Neural progenitor cell (in vitro differentiated cells): ENCODE measurements at regions not wholly inside any gene's neighbourhood (a gene's known extent, or its start where the extent isn't known, plus 50 kb on each side); places are given as distances from the start of the nearest gene placed in this dataset.
A peak's percentile ranks its signal among the peaks of the same experiment; 100 is the strongest.
"Not testable (repeated sequence)": the region's sequence is repeated elsewhere in the genome, so short reads cannot be mapped to it uniquely, and the experiment has no call there.

Source experiments
- DNase-seq: peaks from one replicate; pipeline ENCODE4 v3.0.0-alpha.2; 2016; ENCODE audit warnings: low spot score
- H2AFZ ChIP-seq: fragments of 200-600 bp; sonication (generic); replicated peaks from 2 replicates; pipeline ENCODE4 v1.6.1; 2016; ENCODE audit warnings: antibody characterized with exemption
- H3F3A ChIP-seq: fragments of 200-600 bp; sonication (generic); 2 replicates; pipeline ENCODE4 v1.6.1; 2016; ENCODE audit warnings: antibody characterized with exemption, low read depth
- H3K27ac ChIP-seq: fragments of 200-600 bp; sonication (generic); 2 replicates; pipeline ENCODE4 v1.5.1; 2016; ENCODE audit warnings: mild to moderate bottlenecking
- H3K27me3 ChIP-seq: fragments of 200-600 bp; sonication (generic); 2 replicates; pipeline ENCODE4 v1.6.1; 2016; ENCODE audit warnings: mild to moderate bottlenecking, moderate library complexity
- H3K36me3 ChIP-seq: fragments of 200-600 bp; sonication (generic); 2 replicates; pipeline ENCODE4 v1.5.1; 2016
- H3K4me1 ChIP-seq: fragments of 200-600 bp; sonication (generic); 2 replicates; pipeline ENCODE4 v1.6.1; 2016; ENCODE audit warnings: mixed run types
- H3K4me2 ChIP-seq: fragments of 200-600 bp; sonication (generic); 2 replicates; pipeline ENCODE4 v1.6.1; 2016
- H3K4me3 ChIP-seq: fragments of 200-600 bp; sonication (generic); 2 replicates; pipeline ENCODE4 v1.5.1; 2016
- H3K79me2 ChIP-seq: fragments of 200-600 bp; sonication (generic); 2 replicates; pipeline ENCODE4 v1.6.1; 2016; ENCODE audit warnings: low read depth
- H3K9ac ChIP-seq: fragments of 200-600 bp; sonication (generic); 2 replicates; pipeline ENCODE4 v1.6.1; 2016
- H3K9me3 ChIP-seq: fragments of 200-600 bp; sonication (generic); 2 replicates; pipeline ENCODE4 v1.5.1; 2016; ENCODE audit warnings: low read depth
- H4K20me1 ChIP-seq: fragments of 200-600 bp; sonication (generic); 2 replicates; pipeline ENCODE4 v1.6.1; 2016; ENCODE audit warnings: low read depth
- H3K27ac Mint-ChIP-seq: 3 replicates; pipeline ENCODE4 v1.8.0; 2021; ENCODE audit warnings: mixed read lengths
- H3K27me3 Mint-ChIP-seq: 2 replicates; pipeline ENCODE4 v1.8.0; 2022; ENCODE audit warnings: low read depth, mild to moderate bottlenecking, inconsistent platforms, moderate library complexity, mixed read lengths; ENCODE audit not compliant: insufficient read depth
- H3K36me3 Mint-ChIP-seq: 3 replicates; pipeline ENCODE4 v1.8.0; 2021; ENCODE audit warnings: mixed read lengths
- H3K4me1 Mint-ChIP-seq: 3 replicates; pipeline ENCODE4 v1.8.0; 2021; ENCODE audit warnings: mixed read lengths
- H3K4me3 Mint-ChIP-seq: 3 replicates; pipeline ENCODE4 v1.8.0; 2021; ENCODE audit warnings: mild to moderate bottlenecking, moderate library complexity, mixed read lengths
- H3K9me3 Mint-ChIP-seq: 3 replicates; pipeline ENCODE4 v1.8.0; 2020; ENCODE audit warnings: mixed read lengths
- EZH2 ChIP-seq: fragments of 200-600 bp; sonication (generic); IDR thresholded peaks from 2 replicates; pipeline ENCODE4 v1.6.1; 2017; ENCODE audit warnings: antibody characterized with exemption, mild to moderate bottlenecking, moderate library complexity
- EZH2phosphoT487 ChIP-seq: fragments of 200-600 bp; sonication (generic); IDR thresholded peaks from 2 replicates; pipeline ENCODE4 v1.6.1; 2017; ENCODE audit warnings: antibody characterized with exemption
- TF ChIP-seq, protein P1 (sequence below): fragments of 200-600 bp; sonication (generic); IDR thresholded peaks from 2 replicates; pipeline ENCODE4 v1.5.1; 2017; ENCODE audit warnings: antibody characterized with exemption, mild to moderate bottlenecking

GRCh38 chrX:56618323-56618722 is 54.9 kb downstream of the UBQLN2 start:
- H3K27me3 ChIP-seq: no peaks in the 10 kb centered on the region
- H3K79me2 ChIP-seq: no peaks in the 10 kb centered on the region
- no peak overlapping the region for H3K27ac ChIP-seq
- H3K4me3 ChIP-seq: peak overlapping the region; percentile 1
- DNase-seq: no peak
- Mint-ChIP-seq H3K27me3 (no peaks in the 10 kb centered on the region), H3K9me3 (no peaks in the 10 kb centered on the region), H3K4me1 (peaks cover 5% of the 10 kb centered on the region), H3K27ac (no peak overlapping the region), H3K4me3 (peak overlapping the region; percentile 36), H3K36me3 (no peaks in the 10 kb centered on the region)
- H3F3A ChIP-seq: no peaks in the 10 kb centered on the region
- no peaks in the 10 kb centered on the region for H4K20me1 ChIP-seq
- H3K9me3 ChIP-seq: peaks cover 3% of the 10 kb centered on the region
- no peak overlapping the region for H3K9ac ChIP-seq
- H3K4me2 ChIP-seq: peak overlapping the region; percentile 23
- H3K36me3 ChIP-seq: no peaks in the 10 kb centered on the region
- no peaks in the 10 kb centered on the region for H3K4me1 ChIP-seq
- TF ChIP-seq EZH2phosphoT487 (no peak), EZH2 (no peak)
- TF ChIP-seq, protein P1, sequence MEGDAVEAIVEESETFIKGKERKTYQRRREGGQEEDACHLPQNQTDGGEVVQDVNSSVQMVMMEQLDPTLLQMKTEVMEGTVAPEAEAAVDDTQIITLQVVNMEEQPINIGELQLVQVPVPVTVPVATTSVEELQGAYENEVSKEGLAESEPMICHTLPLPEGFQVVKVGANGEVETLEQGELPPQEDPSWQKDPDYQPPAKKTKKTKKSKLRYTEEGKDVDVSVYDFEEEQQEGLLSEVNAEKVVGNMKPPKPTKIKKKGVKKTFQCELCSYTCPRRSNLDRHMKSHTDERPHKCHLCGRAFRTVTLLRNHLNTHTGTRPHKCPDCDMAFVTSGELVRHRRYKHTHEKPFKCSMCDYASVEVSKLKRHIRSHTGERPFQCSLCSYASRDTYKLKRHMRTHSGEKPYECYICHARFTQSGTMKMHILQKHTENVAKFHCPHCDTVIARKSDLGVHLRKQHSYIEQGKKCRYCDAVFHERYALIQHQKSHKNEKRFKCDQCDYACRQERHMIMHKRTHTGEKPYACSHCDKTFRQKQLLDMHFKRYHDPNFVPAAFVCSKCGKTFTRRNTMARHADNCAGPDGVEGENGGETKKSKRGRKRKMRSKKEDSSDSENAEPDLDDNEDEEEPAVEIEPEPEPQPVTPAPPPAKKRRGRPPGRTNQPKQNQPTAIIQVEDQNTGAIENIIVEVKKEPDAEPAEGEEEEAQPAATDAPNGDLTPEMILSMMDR: no peak
- no peak overlapping the region for H2AFZ ChIP-seq

DNA sequence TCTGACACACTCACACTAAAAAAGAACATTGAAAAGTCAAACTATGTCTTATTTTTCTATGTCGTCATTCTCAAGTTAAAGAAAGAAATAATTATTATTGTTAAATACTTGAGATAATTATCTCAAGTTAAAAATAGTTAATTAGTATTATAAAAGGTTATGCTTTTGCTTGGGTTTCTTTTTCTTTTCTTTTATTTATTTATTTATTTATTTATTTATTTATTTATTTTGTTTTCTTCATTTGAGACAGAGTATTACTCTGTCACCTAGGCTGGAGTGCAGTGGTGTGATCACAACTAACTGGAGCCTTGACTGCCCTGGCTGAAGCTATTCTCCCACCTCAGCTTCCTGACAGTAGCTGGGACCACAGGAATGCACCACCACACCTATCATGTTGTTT is 59.9 kb downstream of the UBQLN2 start:
- Histone ChIP-seq H3K27me3 (no peaks in the 10 kb centered on the region), H3K27ac (no peak overlapping the region), H3F3A (no peaks in the 10 kb centered on the region), H2AFZ (no peak overlapping the region), H3K4me1 (no peaks in the 10 kb centered on the region), H3K9ac (no peak overlapping the region), H4K20me1 (no peaks in the 10 kb centered on the region), H3K4me3 (no peak overlapping the region), H3K36me3 (no peaks in the 10 kb centered on the region), H3K79me2 (no peaks in the 10 kb centered on the region), H3K9me3 (peaks cover 4% of the 10 kb centered on the region), H3K4me2 (no peak overlapping the region)
- no peak overlapping the region for H3K4me3 Mint-ChIP-seq
- no peak for DNase-seq
- no peak overlapping the region for H3K27ac Mint-ChIP-seq
- H3K36me3 Mint-ChIP-seq: no peaks in the 10 kb centered on the region
- TF ChIP-seq EZH2 (no peak), EZH2phosphoT487 (no peak)
- TF ChIP-seq, protein P1: no peak
- H3K27me3 Mint-ChIP-seq: no peaks in the 10 kb centered on the region
- H3K4me1 Mint-ChIP-seq: peaks cover 2% of the 10 kb centered on the region
- peaks cover 16% of the 10 kb centered on the region for H3K9me3 Mint-ChIP-seq

DNA sequence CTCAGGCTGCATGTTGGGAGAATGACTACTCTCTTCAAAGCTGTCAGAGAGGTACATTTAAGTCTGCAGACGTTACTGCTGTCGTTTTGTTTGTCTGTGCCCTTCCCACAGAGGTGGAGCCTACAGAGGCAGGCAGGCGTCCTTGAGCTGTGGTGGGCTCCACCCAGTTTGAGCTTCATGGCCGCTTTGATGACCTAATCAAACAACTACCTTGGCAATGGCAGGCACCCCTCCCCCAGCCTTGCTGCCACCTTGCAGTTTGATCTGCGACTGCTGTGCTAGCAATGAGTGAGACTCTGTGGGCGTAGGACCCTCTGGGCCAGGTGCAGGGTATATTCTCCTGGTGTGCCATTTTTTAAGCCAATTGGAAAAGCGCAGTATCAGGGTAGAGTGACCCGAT is 71.6 kb downstream of the UBQLN2 start:
- not testable (repeated sequence) for H3K4me3 ChIP-seq, H3K79me2 ChIP-seq, H3K4me2 ChIP-seq, H3K9ac ChIP-seq, H3K4me1 Mint-ChIP-seq, H2AFZ ChIP-seq, H3K4me3 Mint-ChIP-seq, H3K4me1 ChIP-seq, H3K36me3 Mint-ChIP-seq, H3K27me3 Mint-ChIP-seq, H3K27ac ChIP-seq, H4K20me1 ChIP-seq, DNase-seq, H3F3A ChIP-seq, H3K27ac Mint-ChIP-seq, H3K27me3 ChIP-seq, H3K9me3 ChIP-seq, H3K36me3 ChIP-seq
- peaks cover 20% of the 10 kb centered on the region for H3K9me3 Mint-ChIP-seq

DNA sequence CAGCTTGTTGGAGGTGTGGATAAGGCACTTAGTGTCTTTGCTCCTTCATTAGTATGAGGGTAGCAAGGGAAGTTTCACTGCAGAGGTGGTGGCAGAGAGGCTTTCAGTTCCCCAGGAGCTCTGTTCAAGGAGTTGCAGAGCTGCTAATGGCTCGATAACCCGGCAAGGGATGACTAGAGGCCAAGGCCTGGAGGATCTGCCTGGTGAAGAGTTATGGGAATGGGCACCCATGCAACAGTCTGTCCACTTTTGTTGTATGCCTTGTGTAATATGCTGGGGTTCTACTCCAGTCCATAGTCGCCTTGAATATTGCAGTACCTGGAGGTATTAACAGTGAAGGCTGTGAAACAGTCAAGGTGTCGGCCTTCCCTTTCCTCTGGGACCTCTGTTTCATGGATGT is 67.8 kb upstream of the NBDY start:
- Histone ChIP-seq H3K27me3 (no peaks in the 10 kb centered on the region), H3K79me2 (no peaks in the 10 kb centered on the region), H3K4me2 (no peak overlapping the region), H3K4me3 (no peak overlapping the region), H3K27ac (no peak overlapping the region), H3K9ac (no peak overlapping the region), H4K20me1 (no peaks in the 10 kb centered on the region), H3K9me3 (no peaks in the 10 kb centered on the region), H3K4me1 (no peaks in the 10 kb centered on the region), H3K36me3 (no peaks in the 10 kb centered on the region), H2AFZ (no peak overlapping the region), H3F3A (no peaks in the 10 kb centered on the region)
- TF ChIP-seq EZH2: no peak
- TF ChIP-seq, protein P1: no peak
- Mint-ChIP-seq H3K4me3 (no peak overlapping the region), H3K9me3 (peaks cover 18% of the 10 kb centered on the region), H3K27me3 (no peaks in the 10 kb centered on the region), H3K36me3 (no peaks in the 10 kb centered on the region), H3K27ac (no peak overlapping the region), H3K4me1 (no peaks in the 10 kb centered on the region)
- DNase-seq: no peak
